H1 (cell line): ENCODE measurements at regions not wholly inside any gene's neighbourhood (a gene's known extent, or its start where the extent isn't known, plus 50 kb on each side); places are given as distances from the start of the nearest gene placed in this dataset.

Experiments used
- CTCF ChIA-PET: fragments of 300-600 bp; sonication (Branson Sonifier 250); formaldehyde crosslinking; loops from one replicate; lab custom pipeline; 2021; ENCODE audit not compliant: partially characterized antibody; lab: Charles Lee
- POLR2A ChIA-PET: fragments of 300-600 bp; sonication (Branson Sonifier 250); formaldehyde crosslinking; loops from one replicate; lab custom pipeline; 2021; ENCODE audit warnings: inconsistent platforms; ENCODE audit not compliant: partially characterized antibody; lab: Charles Lee
- DNase-seq, 2 experiments: peaks; one replicate each; pipeline versions ENCODE4 v3.0.0 to v3.0.0-alpha.2; 2010 to 2022; ENCODE audit warnings: low spot score in 2 of 2, low read depth in 1 of 2, mixed read lengths in 1 of 2
- FAIRE-seq: peaks from 2 replicates; lab custom pipeline; 2011; peaks lifted over from hg19 to GRCh38; lab: Jason Lieb, UNC
- H2AFZ ChIP-seq: 2 replicates; pipeline ENCODE4 v1.8.1; 2012; ENCODE audit warnings: low read length, inconsistent platforms
- H2AK5ac ChIP-seq: 2 replicates; pipeline ENCODE4 v1.6.1; 2013; ENCODE audit warnings: low read depth, low read length
- H2BK120ac ChIP-seq: replicated peaks from 2 replicates; pipeline ENCODE3; 2013; ENCODE audit warnings: low read depth, low read length, inconsistent platforms
- H2BK12ac ChIP-seq: 2 replicates; pipeline ENCODE4 v1.6.1; 2013; ENCODE audit warnings: low read depth, low read length
- H2BK15ac ChIP-seq: 2 replicates; pipeline ENCODE4 v1.6.1; 2013; ENCODE audit warnings: low read length
- H2BK20ac ChIP-seq: 2 replicates; pipeline ENCODE4 v1.6.1; 2013; ENCODE audit warnings: low read length
- H2BK5ac ChIP-seq: 2 replicates; pipeline ENCODE4 v1.6.1; 2013; ENCODE audit warnings: low read depth, low read length
- H3K14ac ChIP-seq: 2 replicates; pipeline ENCODE4 v1.6.1; 2013; ENCODE audit warnings: inconsistent platforms; ENCODE audit not compliant: insufficient read length
- H3K18ac ChIP-seq: 2 replicates; pipeline ENCODE4 v1.6.1; 2013; ENCODE audit warnings: low read length; ENCODE audit errors: extremely low read depth
- H3K23ac ChIP-seq: 2 replicates; pipeline ENCODE4 v1.6.1; 2013; ENCODE audit warnings: inconsistent platforms; ENCODE audit not compliant: insufficient read length
- H3K23me2 ChIP-seq: 2 replicates; pipeline ENCODE4 v1.6.1; 2013; ENCODE audit warnings: low read depth, low read length
- H3K27ac ChIP-seq: 2 replicates; pipeline ENCODE4 v1.6.1; 2011; ENCODE audit warnings: low read depth, low read length, inconsistent platforms
- H3K27me3 ChIP-seq, 4 experiments: replicated peaks in 1 of 4; 1 replicate in 1 of 4; 2 replicates in 3 of 4; pipeline versions ENCODE4 v1.6.1 to v1.8.1; 2011 to 2013; ENCODE audit warnings: low read length in 3 of 4, mild to moderate bottlenecking in 3 of 4, inconsistent platforms in 2 of 4, mixed read lengths in 2 of 4, moderate library complexity in 1 of 4; ENCODE audit not compliant: control insufficient read depth in 3 of 4, insufficient read depth in 3 of 4; ENCODE audit errors: extremely low read depth in 1 of 4
- H3K36me3 ChIP-seq, 4 experiments: 2 replicates each; pipeline versions ENCODE4 v1.6.1 to v1.8.1; 2011 to 2013; ENCODE audit warnings: mild to moderate bottlenecking in 4 of 4, low read length in 3 of 4, moderate library complexity in 2 of 4, control low read depth in 1 of 4, inconsistent platforms in 1 of 4; ENCODE audit not compliant: insufficient read depth in 4 of 4, control insufficient read depth in 2 of 4
- H3K4ac ChIP-seq: replicated peaks from 2 replicates; pipeline ENCODE3; 2013; ENCODE audit warnings: low read length, low read depth, mixed read lengths, inconsistent platforms; ENCODE audit not compliant: insufficient read length
- H3K4me1 ChIP-seq, 4 experiments: replicated peaks in 1 of 4; 1 replicate in 1 of 4; 2 replicates in 3 of 4; pipeline versions ENCODE4 v1.6.1 to v1.8.1; 2011 to 2013; ENCODE audit warnings: low read length in 3 of 4, inconsistent platforms in 2 of 4, mixed read lengths in 1 of 4; ENCODE audit not compliant: insufficient read depth in 4 of 4, control insufficient read depth in 3 of 4
- H3K4me2 ChIP-seq, 2 experiments: 2 replicates each; pipeline versions ENCODE4 v1.6.1 to v1.8.1; 2011 to 2013; ENCODE audit warnings: low read depth in 2 of 2, low read length in 2 of 2, control low read depth in 1 of 2, inconsistent platforms in 1 of 2, mild to moderate bottlenecking in 1 of 2; ENCODE audit not compliant: insufficient read depth in 1 of 2
- H3K4me3 ChIP-seq, 4 experiments: fragments of 200-600, 300-600 bp in 1 of 4; sonication (generic), shearing (Covaris generic), sonication (Bioruptor Twin) in 1 of 4; 2 replicates each; pipeline versions ENCODE4 v1.5.1 to v1.8.1; 2011 to 2016; ENCODE audit warnings: low read length in 4 of 4, low read depth in 3 of 4, control low read depth in 2 of 4, inconsistent platforms in 2 of 4, mild to moderate bottlenecking in 2 of 4, mixed read lengths in 1 of 4, moderate library complexity in 1 of 4; ENCODE audit not compliant: insufficient read depth in 2 of 4; ENCODE audit errors: extremely low read depth in 1 of 4
- H3K56ac ChIP-seq: replicated peaks from 2 replicates; pipeline ENCODE3; 2013; ENCODE audit warnings: low read depth, mild to moderate bottlenecking, mixed read lengths, low read length, inconsistent platforms; ENCODE audit not compliant: insufficient read length
- H3K79me1 ChIP-seq: 2 replicates; pipeline ENCODE4 v1.6.1; 2013; ENCODE audit warnings: low read depth, low read length, control low read depth
- H3K79me2 ChIP-seq, 2 experiments: 2 replicates each; pipeline versions ENCODE4 v1.6.1 to v1.8.1; 2012 to 2013; ENCODE audit warnings: low read length in 2 of 2, mild to moderate bottlenecking in 2 of 2, inconsistent platforms in 1 of 2; ENCODE audit not compliant: insufficient read depth in 2 of 2, control insufficient read depth in 1 of 2
- H3K9ac ChIP-seq, 4 experiments: replicated peaks in 1 of 4; 1 replicate in 1 of 4; 2 replicates in 3 of 4; pipeline versions ENCODE4 v1.6.1 to v1.8.1; 2011 to 2013; ENCODE audit warnings: low read depth in 3 of 4, low read length in 3 of 4, control low read depth in 2 of 4, mild to moderate bottlenecking in 2 of 4, moderate library complexity in 2 of 4, inconsistent platforms in 1 of 4; ENCODE audit errors: extremely low read depth in 1 of 4
- H3K9me3 ChIP-seq, 2 experiments: 2 replicates each; pipeline versions ENCODE4 v1.6.1 to v1.8.1; 2012 to 2013; ENCODE audit warnings: mild to moderate bottlenecking in 2 of 2, moderate library complexity in 2 of 2, control low read depth in 1 of 2, inconsistent platforms in 1 of 2, low read depth in 1 of 2, low read length in 1 of 2, mixed read lengths in 1 of 2; ENCODE audit not compliant: insufficient read depth in 2 of 2
- H4K20me1 ChIP-seq, 2 experiments: replicated peaks in 1 of 2; 2 replicates each; pipeline versions ENCODE3 to v1.8.1; 2011 to 2013; ENCODE audit warnings: inconsistent platforms in 2 of 2, low read length in 2 of 2, mild to moderate bottlenecking in 1 of 2; ENCODE audit not compliant: insufficient read depth in 2 of 2, control insufficient read depth in 1 of 2
- H4K5ac ChIP-seq: 2 replicates; pipeline ENCODE4 v1.6.1; 2013; ENCODE audit warnings: low read length, low read depth, mixed read lengths, inconsistent platforms; ENCODE audit not compliant: insufficient read length
- H4K8ac ChIP-seq: 2 replicates; pipeline ENCODE4 v1.8.0; 2013; ENCODE audit warnings: mild to moderate bottlenecking, moderate library complexity, low read length, inconsistent platforms; ENCODE audit not compliant: insufficient read depth; ENCODE audit errors: extremely low read depth
- H4K91ac ChIP-seq: replicated peaks from 2 replicates; pipeline ENCODE3; 2013; ENCODE audit warnings: low read length, mixed read lengths, inconsistent platforms; ENCODE audit not compliant: insufficient read length
- ATF3 ChIP-seq: IDR thresholded peaks from 2 replicates; pipeline ENCODE4 v1.6.1; 2011; ENCODE audit warnings: low read depth, mild to moderate bottlenecking, low read length; ENCODE audit not compliant: insufficient read depth
- BCL11A ChIP-seq, 2 experiments: IDR thresholded peaks; one replicate each; pipeline ENCODE4 v1.6.1; 2011; ENCODE audit warnings: low read depth in 2 of 2, low read length in 2 of 2, mild to moderate bottlenecking in 2 of 2
- BRCA1 ChIP-seq: IDR thresholded peaks from 2 replicates; pipeline ENCODE4 v1.6.1; 2012; ENCODE audit warnings: low read depth, low read length, improper control_type of control experiment
- CHD2 ChIP-seq: IDR thresholded peaks from 2 replicates; pipeline ENCODE4 v1.6.1; 2012; ENCODE audit warnings: low read length, improper control_type of control experiment
- EGR1 ChIP-seq: IDR thresholded peaks from 2 replicates; pipeline ENCODE4 v1.6.1; 2011; ENCODE audit warnings: low read depth, low read length, borderline replicate concordance
- NANOG ChIP-seq: IDR thresholded peaks from 2 replicates; pipeline ENCODE4 v1.6.1; 2011; ENCODE audit warnings: low read length, low read depth, mild to moderate bottlenecking, inconsistent platforms; ENCODE audit not compliant: insufficient read depth, poor library complexity, severe bottlenecking
- NRF1 ChIP-seq: IDR thresholded peaks from 2 replicates; pipeline ENCODE4 v1.6.1; 2011; ENCODE audit warnings: mild to moderate bottlenecking, low read depth, low read length, improper control_type of control experiment
- PHF8 ChIP-seq: fragments of 200-600 bp; sonication (generic); conservative IDR thresholded peaks from 2 replicates; pipeline ENCODE4 v1.7.1; 2012; ENCODE audit warnings: low read depth, mild to moderate bottlenecking, inconsistent platforms, low read length, moderate library complexity
- POLR2A ChIP-seq, 2 experiments: IDR thresholded peaks; 1 replicate in 1 of 2; 2 replicates in 1 of 2; pipeline ENCODE4 v1.6.1; 2011; ENCODE audit warnings: low read depth in 2 of 2, low read length in 2 of 2, mild to moderate bottlenecking in 2 of 2; ENCODE audit errors: control extremely low read depth in 1 of 2
- POU5F1 ChIP-seq: IDR thresholded peaks from 2 replicates; pipeline ENCODE4 v1.6.1; 2011; ENCODE audit warnings: low read depth, mild to moderate bottlenecking, low read length, moderate library complexity
- RAD21 ChIP-seq, 2 experiments: IDR thresholded peaks in 1 of 2; conservative IDR thresholded peaks in 1 of 2; 2 replicates each; pipeline ENCODE4 v1.6.1; 2011; ENCODE audit warnings: low read depth in 2 of 2, low read length in 2 of 2, improper control_type of control experiment in 1 of 2, inconsistent platforms in 1 of 2, mild to moderate bottlenecking in 1 of 2, moderate library complexity in 1 of 2
- SP4 ChIP-seq: IDR thresholded peaks from 2 replicates; pipeline ENCODE4 v1.6.1; 2012; ENCODE audit warnings: low read length, inconsistent platforms
- SRF ChIP-seq: IDR thresholded peaks from 2 replicates; pipeline ENCODE4 v1.6.1; 2011; ENCODE audit warnings: mild to moderate bottlenecking, low read depth, low read length, moderate library complexity
- TAF1 ChIP-seq: IDR thresholded peaks from 2 replicates; pipeline ENCODE4 v1.6.1; 2011; ENCODE audit warnings: mild to moderate bottlenecking, low read depth, low read length
- TAF7 ChIP-seq: optimal IDR thresholded peaks from 2 replicates; pipeline ENCODE3; 2011; ENCODE audit warnings: low read depth, mild to moderate bottlenecking, inconsistent platforms, low read length, moderate library complexity, borderline replicate concordance
- WGBS, 2 experiments: shearing (Covaris generic) in 1 of 2; methylation state at CpG; one replicate each; pipeline versions ENCODE4 v1.1.6 to v1.1.7; 2013 to 2015; ENCODE audit warnings: low lambda C conversion rate in 2 of 2, mixed read lengths in 2 of 2, inconsistent platforms in 1 of 2, low coverage in 1 of 2, missing lambda C conversion rate in 1 of 2; ENCODE audit not compliant: insufficient replicate concordance in 2 of 2, insufficient coverage in 1 of 2, insufficient read length in 1 of 2; ENCODE audit errors: extremely low coverage in 1 of 2, missing lambda C conversion rate in 1 of 2; 5-methylcytosine and 5-hydroxymethylcytosine counted together

DNA sequence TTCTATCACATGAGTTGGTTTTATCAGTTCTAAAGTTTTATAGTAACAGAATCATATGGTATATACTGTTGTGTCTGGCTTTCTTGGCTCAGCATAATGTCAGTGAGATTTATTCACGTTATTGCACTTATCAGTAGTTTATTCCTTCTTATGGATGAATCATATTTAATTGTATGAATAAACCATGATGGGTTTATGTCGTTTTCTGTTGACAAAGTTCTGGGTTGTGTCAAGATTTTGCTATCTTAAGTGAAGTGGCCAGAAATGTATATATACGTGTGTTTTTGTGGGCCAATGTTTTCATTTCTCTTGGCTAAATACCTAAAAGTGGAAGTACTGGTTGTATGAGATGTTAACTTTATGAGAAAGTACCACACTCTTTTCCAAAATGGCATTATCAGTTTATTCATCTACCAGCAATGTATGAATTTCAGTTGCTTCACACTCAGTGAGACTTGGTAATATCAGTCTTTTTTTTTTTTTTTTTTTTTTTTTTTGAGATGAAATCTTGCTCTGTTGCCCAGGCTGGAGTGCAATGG, 112.4 kb upstream of the DCBLD2 start:
- H3K4me2 ChIP-seq, result no peak overlapping the region
- no peak overlapping the region for H3K9ac ChIP-seq
- H4K8ac ChIP-seq, result no peak overlapping the region
- DNase-seq, result no peak
- no peak overlapping the region for H4K91ac ChIP-seq
- no peak overlapping the region for H2BK120ac ChIP-seq
- POLR2A ChIA-PET, result no interaction called here
- H3K36me3 ChIP-seq, result no peaks in the 10 kb centered on the region
- H2BK20ac ChIP-seq, result no peak overlapping the region
- H2AFZ ChIP-seq, result no peak overlapping the region
- H3K9me3 ChIP-seq, result no peaks in the 10 kb centered on the region
- H2BK15ac ChIP-seq, result no peak overlapping the region
- no peak overlapping the region for H3K18ac ChIP-seq
- no peak overlapping the region for H3K56ac ChIP-seq
- 77% methylated on average over 3 of the region's 3 CpGs; no CpG with 5 or more reads in 1 of the 2 experiments for WGBS, 2 experiments
- no peak overlapping the region for H3K4me3 ChIP-seq
- H4K5ac ChIP-seq, result no peak overlapping the region
- no peak overlapping the region for H2BK12ac ChIP-seq
- no peak overlapping the region for H3K23ac ChIP-seq
- H3K23me2 ChIP-seq, result no peaks in the 10 kb centered on the region
- H2BK5ac ChIP-seq, result no peak overlapping the region
- H4K20me1 ChIP-seq, result no peaks in the 10 kb centered on the region
- CTCF ChIA-PET, result interaction anchor here (0.9 to 2.5 kb wide), 2 partner anchors 8 to 9 kb away, joined by 3 to 10 read pairs; no protein-coding TSS in a partner anchor
- no peak for FAIRE-seq
- H3K4ac ChIP-seq, result no peak overlapping the region
- no peaks in the 10 kb centered on the region for H3K79me1 ChIP-seq
- no peaks in the 10 kb centered on the region for H3K27me3 ChIP-seq
- no peak overlapping the region for H3K27ac ChIP-seq
- H2AK5ac ChIP-seq, result no peak overlapping the region
- H3K4me1 ChIP-seq, result no peaks in the 10 kb centered on the region
- H3K14ac ChIP-seq, result no peak overlapping the region
- no peaks in the 10 kb centered on the region for H3K79me2 ChIP-seq
- TF ChIP-seq CHD2 (no peak), ATF3 (no peak), POLR2A (IDR thresholded peaks at IDR 0.05; ENCODE audit: control extremely low read depth in 1 of 2, low read depth in 2 of 2, low read length in 2 of 2) (no peak), SP4 (no peak), BCL11A (IDR thresholded peaks at IDR 0.05; ENCODE audit: low read depth in 2 of 2, low read length in 2 of 2) (no peak), PHF8 (no peak), POU5F1 (no peak), RAD21 (IDR thresholded peaks at IDR 0.05 in 1 of 2, conservative IDR thresholded peaks at IDR 0.05 in 1 of 2; ENCODE audit: low read depth in 2 of 2, low read length in 2 of 2) (no peak), TAF7 (no peak), EGR1 (no peak), SRF (no peak), NRF1 (no peak), NANOG (no peak), TAF1 (no peak), BRCA1 (no peak)
